Osteoblast (primary cell): ENCODE measurements at regions not wholly inside any gene's neighbourhood (a gene's known extent, or its start where the extent isn't known, plus 50 kb on each side); places are given as distances from the start of the nearest gene placed in this dataset.

Source experiments
- DNase-seq: peaks from one replicate; pipeline ENCODE4 v3.0.0; 2011; ENCODE audit warnings: low spot score, mixed read lengths; ENCODE audit not compliant: insufficient read length; ENCODE audit errors: missing footprints
- H2AFZ ChIP-seq: 2 replicates; pipeline ENCODE4 v1.6.0; 2011; ENCODE audit warnings: mild to moderate bottlenecking, low read length
- H3K27ac ChIP-seq: 2 replicates; pipeline ENCODE4 v1.5.1; 2011; ENCODE audit warnings: mild to moderate bottlenecking, low read depth, low read length, moderate library complexity
- H3K27me3 ChIP-seq: 2 replicates; pipeline ENCODE4 v1.6.0; 2012; ENCODE audit warnings: mild to moderate bottlenecking, control low read depth, inconsistent platforms, low read length, moderate library complexity; ENCODE audit not compliant: insufficient read depth
- H3K36me3 ChIP-seq: 2 replicates; pipeline ENCODE4 v1.5.1; 2011; ENCODE audit warnings: mild to moderate bottlenecking, low read length, control low read depth, moderate library complexity; ENCODE audit not compliant: insufficient read depth
- H3K4me1 ChIP-seq: 2 replicates; pipeline ENCODE4 v1.5.1; 2011; ENCODE audit warnings: mild to moderate bottlenecking, low read length, control low read depth, moderate library complexity; ENCODE audit not compliant: insufficient read depth
- H3K4me2 ChIP-seq: 2 replicates; pipeline ENCODE4 v1.6.0; 2011; ENCODE audit warnings: mild to moderate bottlenecking, low read length; ENCODE audit not compliant: insufficient read depth
- H3K4me3 ChIP-seq: fragments of 200-600 bp; sonication (generic); 3 replicates; pipeline ENCODE4 v1.5.1; 2012; ENCODE audit warnings: mild to moderate bottlenecking, low read length, inconsistent platforms; ENCODE audit not compliant: insufficient read depth
- H3K79me2 ChIP-seq: 2 replicates; pipeline ENCODE4 v1.6.0; 2012; ENCODE audit warnings: mild to moderate bottlenecking, low read length, control low read depth, inconsistent platforms; ENCODE audit not compliant: insufficient read depth
- H3K9me3 ChIP-seq: 2 replicates; pipeline ENCODE4 v1.5.1; 2011; ENCODE audit warnings: low read depth, low read length, control low read depth
- H4K20me1 ChIP-seq: 2 replicates; pipeline ENCODE4 v1.6.0; 2012; ENCODE audit warnings: mild to moderate bottlenecking, low read length, control low read depth; ENCODE audit not compliant: insufficient read depth
- CTCF ChIP-seq: IDR thresholded peaks from 2 replicates; pipeline ENCODE4 v1.5.1; 2011; ENCODE audit warnings: mild to moderate bottlenecking, low read depth, low read length, moderate library complexity; ENCODE audit errors: extremely low read depth

GRCh38 chr14:59075506-59075905 lies 113.0 kb upstream of the DAAM1 start:
- no peak for DNase-seq
- Histone ChIP-seq H3K79me2 (no peaks in the 10 kb centered on the region), H4K20me1 (no peaks in the 10 kb centered on the region), H3K27ac (no peak overlapping the region), H2AFZ (no peak overlapping the region), H3K27me3 (peaks cover 4% of the 10 kb centered on the region), H3K9me3 (no peaks in the 10 kb centered on the region), H3K36me3 (no peaks in the 10 kb centered on the region), H3K4me2 (no peak overlapping the region), H3K4me1 (no peaks in the 10 kb centered on the region), H3K4me3 (no peak overlapping the region)
- no peak for TF ChIP-seq CTCF

- no peaks in the 10 kb centered on the region for H3K9me3 ChIP-seq
- H3K79me2 ChIP-seq = no peaks in the 10 kb centered on the region
- no peak overlapping the region for H3K4me2 ChIP-seq
- H3K4me1 ChIP-seq = peaks cover 8% of the 10 kb centered on the region
- H3K36me3 ChIP-seq = no peaks in the 10 kb centered on the region
- no peak overlapping the region for H3K4me3 ChIP-seq
- no peak overlapping the region for H3K27ac ChIP-seq
- H3K27me3 ChIP-seq = peaks cover 4% of the 10 kb centered on the region
- H2AFZ ChIP-seq = no peak overlapping the region
- H4K20me1 ChIP-seq = no peaks in the 10 kb centered on the region
- TF ChIP-seq CTCF = no peak
- DNase-seq = no peak
Measured at GRCh38 chr14:59081720-59082119, 106.7 kb upstream of the DAAM1 start.

GRCh38 chr14:59085207-59085739 lies 103.2 kb upstream of the DAAM1 start:
- DNase-seq = no peak
- Histone ChIP-seq H3K27ac (no peak overlapping the region), H2AFZ (no peak overlapping the region), H4K20me1 (no peaks in the 10 kb centered on the region), H3K36me3 (no peaks in the 10 kb centered on the region), H3K79me2 (no peaks in the 10 kb centered on the region), H3K4me3 (no peak overlapping the region), H3K27me3 (no peaks in the 10 kb centered on the region), H3K4me2 (no peak overlapping the region), H3K9me3 (no peaks in the 10 kb centered on the region), H3K4me1 (peaks cover 8% of the 10 kb centered on the region)
- TF ChIP-seq CTCF = no peak

- Histone ChIP-seq H2AFZ (no peak overlapping the region), H3K27ac (no peak overlapping the region), H3K9me3 (no peaks in the 10 kb centered on the region), H3K4me1 (peaks cover 8% of the 10 kb centered on the region), H3K36me3 (no peaks in the 10 kb centered on the region), H4K20me1 (no peaks in the 10 kb centered on the region), H3K79me2 (no peaks in the 10 kb centered on the region), H3K4me2 (no peak overlapping the region), H3K27me3 (no peaks in the 10 kb centered on the region), H3K4me3 (no peak overlapping the region)
- no peak for DNase-seq
- TF ChIP-seq CTCF = no peak
Measured at GRCh38 chr14:59086241-59086882, 102.1 kb upstream of the DAAM1 start.
